DMS79 treated with DMSO at 0.1 percent for 48 hours (cell line): ENCODE measurements at regions not wholly inside any gene's neighbourhood (a gene's known extent, or its start where the extent isn't known, plus 50 kb on each side); places are given as distances from the start of the nearest gene placed in this dataset.

ENCODE experiments used
- DNase-seq: peaks from one replicate; lab custom pipeline; 2025; lab: John Stamatoyannopoulos, UW

- DNase-seq: no peak
Measured at GRCh38 chr15:70185251-70185711, 87.6 kb upstream of the TLE3 start.

DNA sequence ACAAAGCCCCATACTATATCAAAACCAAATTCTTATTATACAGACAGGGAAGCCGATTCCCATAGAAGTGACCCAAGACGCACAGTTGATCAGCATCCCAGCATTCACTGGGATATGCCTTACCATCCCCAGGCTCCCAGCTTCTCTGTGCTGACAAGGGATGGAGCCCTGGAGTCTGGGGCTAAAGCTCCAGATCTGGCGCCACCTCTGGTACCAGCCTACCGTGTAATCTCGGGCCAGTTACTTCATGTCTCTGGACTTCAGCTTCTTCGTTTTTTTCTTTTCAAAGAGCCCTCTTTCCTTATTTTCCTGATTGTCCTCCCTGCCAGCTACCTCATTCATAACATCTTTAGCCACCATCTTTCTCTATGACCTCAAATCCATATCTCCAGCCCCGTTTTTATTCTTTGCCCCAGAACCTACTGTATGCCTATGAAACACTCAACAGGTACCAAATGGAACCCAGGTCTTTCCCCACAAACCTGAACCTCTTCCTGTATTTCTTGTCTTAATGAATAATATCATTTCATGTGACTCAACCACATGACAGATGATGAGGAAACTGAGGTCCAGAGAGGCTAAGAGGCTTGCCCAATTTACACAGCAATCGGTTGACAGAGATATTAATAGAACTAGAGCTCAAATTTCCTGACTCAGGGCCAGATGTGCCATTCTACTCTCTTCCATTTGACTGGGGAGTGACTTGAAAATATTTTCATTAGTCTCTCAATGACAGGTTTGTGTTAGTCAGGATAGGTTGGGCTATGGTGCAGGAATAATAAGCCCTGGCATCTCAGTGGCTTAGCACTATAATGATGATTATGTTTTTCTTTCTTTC is 85.4 kb upstream of the TLE3 start:
- DNase-seq: no peak

- no peak for DNase-seq
Measured at GRCh38 chr15:70181626-70182255, 84.0 kb upstream of the TLE3 start.

GRCh38 chr15:70180186-70180875 is 82.6 kb upstream of the TLE3 start:
- DNase-seq: no peak

GRCh38 chr15:70179309-70179892 is 81.7 kb upstream of the TLE3 start:
- no peak for DNase-seq

GRCh38 chr15:70178335-70179084 is 80.8 kb upstream of the TLE3 start:
- DNase-seq: no peak

GRCh38 chr15:70172566-70173225 is 75.0 kb upstream of the TLE3 start:
- no peak for DNase-seq

DNA sequence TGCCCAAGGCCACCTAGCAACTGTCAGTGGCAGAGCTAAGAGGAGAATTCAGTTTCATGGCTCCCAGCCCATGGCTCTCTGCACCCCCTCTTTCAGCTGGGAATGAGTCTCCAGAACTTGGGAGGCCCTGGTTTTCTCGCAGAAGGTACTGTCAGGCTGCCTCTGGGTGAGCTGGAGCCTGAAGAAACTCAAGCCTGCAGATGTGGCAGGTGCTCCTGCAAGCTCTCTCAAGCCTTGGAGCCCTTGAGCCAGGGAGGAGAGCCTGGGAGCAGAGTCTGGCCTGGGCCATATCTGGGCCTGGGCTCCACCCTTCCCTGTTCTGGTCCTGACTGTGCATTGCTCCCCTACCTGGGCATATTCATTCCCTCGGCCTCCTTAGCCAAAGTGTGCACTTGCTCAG is 74.4 kb upstream of the TLE3 start:
- no peak for DNase-seq

DNA sequence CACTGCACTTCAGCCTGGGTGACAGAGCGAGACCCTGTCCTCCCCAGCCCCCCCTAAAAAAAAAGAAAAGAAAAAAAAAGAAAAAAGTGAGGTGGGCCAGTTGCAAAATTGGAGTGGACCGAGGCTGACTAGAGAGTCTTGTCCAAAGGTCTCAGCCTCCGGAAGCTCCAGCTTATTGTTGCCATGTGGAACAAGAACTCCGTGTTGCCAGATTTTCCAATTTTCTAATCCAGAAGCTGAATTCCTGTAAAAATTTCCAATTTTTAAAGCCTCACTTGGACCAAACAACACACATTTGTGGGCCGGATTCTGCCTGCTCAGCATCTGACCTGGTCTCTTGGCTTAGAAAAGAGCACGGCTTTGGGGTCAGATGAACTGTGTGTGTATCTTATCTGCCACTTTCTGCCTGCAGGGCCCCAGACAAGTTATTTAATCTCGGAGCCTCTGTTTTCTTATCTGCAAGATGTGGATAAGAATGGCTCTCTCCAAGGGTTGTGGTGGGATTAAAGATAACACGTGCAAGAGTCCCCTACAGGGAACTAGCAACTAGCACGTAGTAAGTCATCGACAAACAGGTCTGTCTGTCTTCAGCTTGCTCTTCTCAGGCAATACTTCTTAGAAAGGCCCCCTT is 73.7 kb upstream of the TLE3 start:
- DNase-seq: no peak

- no peak for DNase-seq
Measured at GRCh38 chr15:70170096-70170699, 72.5 kb upstream of the TLE3 start.

DNA sequence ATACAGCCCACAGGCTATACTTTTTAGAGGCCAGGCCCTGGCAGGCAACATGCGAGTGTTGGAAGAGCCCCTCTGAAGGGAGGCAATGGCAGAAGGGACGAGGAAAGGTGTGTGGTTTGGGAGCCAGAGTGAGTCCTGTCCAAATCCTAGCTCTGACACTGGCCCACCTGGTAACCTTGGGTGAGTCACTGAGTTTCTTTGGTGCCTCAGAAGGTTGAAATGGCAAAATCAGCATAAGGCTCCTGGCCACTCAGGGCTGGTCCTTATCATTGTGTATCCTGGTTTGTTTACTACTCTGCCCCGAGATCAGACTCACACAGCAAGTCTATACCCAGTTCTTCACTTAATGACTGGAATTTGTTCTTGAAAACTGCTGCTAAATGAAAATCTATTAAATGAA is 71.4 kb upstream of the TLE3 start:
- DNase-seq: no peak

- no peak for DNase-seq
Measured at GRCh38 chr15:70167155-70167554, 69.4 kb upstream of the TLE3 start.

GRCh38 chr15:70166506-70167087 is 68.9 kb upstream of the TLE3 start:
- DNase-seq: no peak

- no peak for DNase-seq
Measured at GRCh38 chr15:70165716-70166284, 68.1 kb upstream of the TLE3 start.

DNA sequence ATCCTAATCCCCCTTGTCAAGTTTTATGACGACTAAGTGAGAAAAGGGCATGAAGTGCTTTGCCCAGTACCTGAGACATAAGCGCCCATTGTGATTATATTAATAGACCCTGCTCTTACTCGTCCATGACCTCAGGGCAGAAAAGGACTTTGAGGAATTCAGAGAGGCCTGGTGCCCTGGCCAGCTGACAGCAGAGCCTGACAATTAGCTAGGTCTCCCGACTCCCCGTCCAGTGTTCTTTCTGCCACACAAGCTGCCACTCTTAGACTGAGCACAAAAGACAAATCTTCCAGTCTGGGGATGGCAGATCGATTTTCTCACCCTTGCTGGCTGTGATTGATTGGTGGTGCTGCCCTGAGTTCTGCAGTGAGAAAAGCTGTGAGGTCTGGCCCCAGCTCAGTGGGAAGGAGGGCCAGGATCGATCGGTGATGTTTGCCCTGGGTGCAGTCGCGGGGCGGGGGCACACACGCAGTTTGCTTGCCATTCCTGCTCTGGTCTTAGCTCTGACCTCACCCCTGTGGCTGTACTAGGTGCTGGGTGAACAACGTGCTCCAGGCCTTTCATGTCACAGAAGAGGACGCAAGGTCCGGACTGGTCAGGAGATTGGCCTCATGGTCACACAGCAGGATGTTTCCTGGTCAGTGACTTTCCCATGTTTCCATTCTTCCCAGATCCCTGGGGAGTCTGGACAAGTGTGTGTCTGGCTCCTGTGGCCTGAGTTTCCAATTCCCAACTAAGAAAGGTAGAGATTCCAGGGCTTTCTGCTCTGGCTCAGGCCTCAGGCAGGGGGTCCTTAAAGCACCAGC is 67.4 kb upstream of the TLE3 start:
- DNase-seq: no peak

DNA sequence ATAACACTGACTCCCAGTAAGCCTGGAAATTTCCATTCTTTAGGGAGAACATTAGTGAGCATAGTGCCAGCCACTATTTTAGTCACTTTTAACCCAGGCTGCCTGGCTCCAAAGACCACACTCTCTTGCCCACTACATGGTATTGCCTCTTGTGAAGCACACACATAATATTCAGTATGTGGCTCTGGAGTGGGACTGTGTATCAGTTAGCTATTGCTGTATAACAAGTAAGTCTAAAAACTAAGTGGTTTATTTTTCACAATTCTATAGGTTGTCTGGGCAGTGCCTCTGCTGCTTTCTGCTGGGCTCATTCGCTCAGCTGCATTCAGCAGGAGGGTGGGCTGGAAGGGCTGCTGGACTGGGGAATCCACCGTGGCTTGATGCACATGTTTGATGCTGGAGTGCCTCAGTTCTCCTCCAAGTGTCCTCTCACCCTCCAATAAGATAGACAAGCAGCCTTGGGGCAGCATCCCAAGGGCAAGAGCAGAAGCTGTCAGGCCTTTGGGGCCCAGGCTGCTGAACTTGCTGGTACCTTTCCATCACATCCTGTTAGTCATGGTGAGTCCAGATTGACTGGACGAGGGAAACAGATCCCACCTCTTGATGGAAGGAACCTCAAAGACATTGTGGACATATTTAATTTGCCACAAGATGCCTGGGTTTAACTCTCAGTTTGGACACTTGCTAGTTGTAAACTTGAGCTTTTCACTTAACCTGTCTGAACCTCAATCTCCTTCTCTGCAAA is 66.6 kb upstream of the TLE3 start:
- no peak for DNase-seq

GRCh38 chr15:70160803-70161565 is 63.3 kb upstream of the TLE3 start:
- no peak for DNase-seq
